NB4 (cell line): ENCODE measurements at regions not wholly inside any gene's neighbourhood (a gene's known extent, or its start where the extent isn't known, plus 50 kb on each side); places are given as distances from the start of the nearest gene placed in this dataset.

ENCODE experiments used
- DNase-seq: peaks from one replicate; pipeline ENCODE4 v3.0.0; 2010; ENCODE audit warnings: low read depth
- H3K4me3 ChIP-seq: one replicate; pipeline ENCODE4 v1.5.1; 2011; ENCODE audit warnings: mild to moderate bottlenecking, low read depth, low read length, moderate library complexity
- MYC ChIP-seq: IDR thresholded peaks from 2 replicates; pipeline ENCODE4 v1.6.1; 2011; ENCODE audit warnings: low read depth, low read length
- POLR2A ChIP-seq: IDR thresholded peaks from 2 replicates; pipeline ENCODE4 v1.6.1; 2011; ENCODE audit warnings: mild to moderate bottlenecking; ENCODE audit not compliant: insufficient read length; ENCODE audit errors: extremely low read depth
- TF ChIP-seq, protein P1 (sequence below): IDR thresholded peaks from one replicate; pipeline ENCODE4 v1.5.1; 2012; ENCODE audit warnings: low read depth, low read length
- TF ChIP-seq, protein P2 (sequence below): IDR thresholded peaks from 2 replicates; pipeline ENCODE4 v1.6.1; 2011; ENCODE audit warnings: low read depth, low read length

DNA sequence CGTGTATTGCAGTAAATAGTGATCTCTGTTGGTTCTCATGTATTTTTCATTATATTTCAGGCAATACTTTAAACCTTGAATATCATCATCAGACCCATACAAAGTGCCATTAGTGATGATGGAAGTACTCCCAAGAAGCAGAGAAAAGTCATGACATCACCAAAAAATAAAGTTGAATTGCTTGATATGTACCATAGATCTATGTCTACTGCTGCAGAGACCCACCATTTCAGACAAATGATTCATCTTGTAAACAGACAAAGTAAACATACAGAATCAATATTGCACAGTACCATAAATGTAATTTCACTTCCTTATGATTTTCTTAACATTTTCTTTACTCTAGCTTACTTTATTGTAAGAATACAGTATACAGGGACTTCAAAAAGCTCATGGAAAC is 347.8 kb downstream of the IPMK start:
- TF ChIP-seq, protein P1, sequence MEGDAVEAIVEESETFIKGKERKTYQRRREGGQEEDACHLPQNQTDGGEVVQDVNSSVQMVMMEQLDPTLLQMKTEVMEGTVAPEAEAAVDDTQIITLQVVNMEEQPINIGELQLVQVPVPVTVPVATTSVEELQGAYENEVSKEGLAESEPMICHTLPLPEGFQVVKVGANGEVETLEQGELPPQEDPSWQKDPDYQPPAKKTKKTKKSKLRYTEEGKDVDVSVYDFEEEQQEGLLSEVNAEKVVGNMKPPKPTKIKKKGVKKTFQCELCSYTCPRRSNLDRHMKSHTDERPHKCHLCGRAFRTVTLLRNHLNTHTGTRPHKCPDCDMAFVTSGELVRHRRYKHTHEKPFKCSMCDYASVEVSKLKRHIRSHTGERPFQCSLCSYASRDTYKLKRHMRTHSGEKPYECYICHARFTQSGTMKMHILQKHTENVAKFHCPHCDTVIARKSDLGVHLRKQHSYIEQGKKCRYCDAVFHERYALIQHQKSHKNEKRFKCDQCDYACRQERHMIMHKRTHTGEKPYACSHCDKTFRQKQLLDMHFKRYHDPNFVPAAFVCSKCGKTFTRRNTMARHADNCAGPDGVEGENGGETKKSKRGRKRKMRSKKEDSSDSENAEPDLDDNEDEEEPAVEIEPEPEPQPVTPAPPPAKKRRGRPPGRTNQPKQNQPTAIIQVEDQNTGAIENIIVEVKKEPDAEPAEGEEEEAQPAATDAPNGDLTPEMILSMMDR = no peak
- TF ChIP-seq MYC (no peak), POLR2A (no peak)
- TF ChIP-seq, protein P2, sequence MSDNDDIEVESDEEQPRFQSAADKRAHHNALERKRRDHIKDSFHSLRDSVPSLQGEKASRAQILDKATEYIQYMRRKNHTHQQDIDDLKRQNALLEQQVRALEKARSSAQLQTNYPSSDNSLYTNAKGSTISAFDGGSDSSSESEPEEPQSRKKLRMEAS = no peak
- no peak overlapping the region for H3K4me3 ChIP-seq
- DNase-seq = no peak

DNA sequence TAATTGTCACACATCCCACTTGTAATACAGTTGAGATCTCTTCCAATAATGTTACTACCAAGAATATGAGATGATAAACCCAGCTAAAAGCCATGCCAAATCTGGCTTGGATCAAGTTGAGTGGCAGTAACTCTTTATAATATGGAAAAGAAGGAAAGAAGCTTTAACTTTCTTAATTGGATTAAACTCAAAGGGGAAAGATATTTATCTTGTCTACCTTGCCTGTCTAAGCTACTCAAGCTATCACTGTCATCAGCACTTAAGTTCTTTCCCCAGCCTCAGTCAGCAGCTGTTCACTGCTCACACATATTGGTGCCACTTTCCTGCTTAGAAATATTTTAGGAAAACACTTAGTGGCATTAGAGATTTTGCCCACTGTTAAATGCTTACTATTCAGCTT is 350.7 kb downstream of the IPMK start:
- DNase-seq = no peak
- TF ChIP-seq, protein P2 = no peak
- no peak for TF ChIP-seq POLR2A
- TF ChIP-seq, protein P1 = no peak
- TF ChIP-seq MYC = no peak
- H3K4me3 ChIP-seq = no peak overlapping the region

DNA sequence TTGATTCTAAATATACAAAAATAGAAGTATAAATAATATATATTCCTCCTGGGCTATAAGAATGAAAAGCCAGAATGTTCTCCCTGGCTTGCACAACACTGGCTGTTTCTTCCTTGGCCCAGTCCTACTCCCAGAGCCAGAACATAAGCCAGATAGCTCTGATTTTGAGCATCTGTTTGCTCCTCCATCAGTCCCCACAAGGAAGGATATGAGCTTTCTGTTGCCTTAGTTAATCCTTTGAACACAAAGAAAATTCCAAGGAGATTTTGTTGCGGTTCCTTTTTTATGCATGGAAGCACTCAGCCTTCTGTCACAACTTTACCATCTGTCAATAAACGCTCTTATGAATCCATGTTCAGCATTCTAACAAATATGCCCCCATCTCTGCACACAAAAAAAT is 361.8 kb downstream of the IPMK start:
- DNase-seq = no peak
- TF ChIP-seq POLR2A (no peak), MYC (no peak)
- TF ChIP-seq, protein P2 = no peak
- TF ChIP-seq, protein P1 = no peak
- no peak overlapping the region for H3K4me3 ChIP-seq

DNA sequence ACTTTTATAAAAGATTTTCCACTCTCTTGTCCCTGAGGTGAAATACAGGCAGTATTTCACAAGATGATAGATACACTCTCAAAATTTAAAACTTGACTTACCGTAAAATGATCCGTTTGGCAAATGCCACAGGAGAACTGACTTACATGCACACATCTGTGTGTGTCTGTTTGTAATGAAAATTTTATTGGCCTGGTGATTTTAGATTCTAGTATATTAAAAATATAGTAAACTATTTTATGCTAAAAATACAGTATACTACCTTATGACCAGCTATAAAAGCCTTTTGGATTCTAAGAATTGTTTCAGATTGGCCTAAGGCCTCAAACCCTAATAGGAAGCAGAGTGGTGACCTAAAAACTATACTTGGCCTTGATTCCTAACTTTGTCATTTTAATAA is 362.7 kb downstream of the IPMK start:
- no peak for DNase-seq
- no peak for TF ChIP-seq MYC
- TF ChIP-seq, protein P1 = no peak
- TF ChIP-seq, protein P2 = no peak
- TF ChIP-seq POLR2A = no peak
- H3K4me3 ChIP-seq = no peak overlapping the region

DNA sequence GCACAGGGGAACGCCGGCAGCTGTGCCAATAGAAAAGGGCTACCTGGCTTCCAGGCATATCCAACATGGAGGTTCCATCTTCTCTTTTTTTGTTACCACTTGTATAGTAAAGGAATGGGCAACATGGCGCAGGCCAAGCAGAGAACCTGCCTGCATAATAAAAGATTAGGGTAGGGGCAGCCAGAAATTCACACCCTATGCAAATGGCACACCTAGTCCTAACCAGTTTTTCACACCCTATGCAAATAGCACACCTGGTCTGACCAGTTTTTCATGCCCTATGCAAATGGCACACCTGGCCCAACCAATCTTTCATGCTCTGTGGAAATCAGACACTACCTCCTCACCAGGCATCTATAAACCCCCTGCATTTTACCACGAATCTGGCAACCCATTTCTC is 369.5 kb downstream of the IPMK start:
- DNase-seq = no peak
- TF ChIP-seq, protein P2 = no peak

DNA sequence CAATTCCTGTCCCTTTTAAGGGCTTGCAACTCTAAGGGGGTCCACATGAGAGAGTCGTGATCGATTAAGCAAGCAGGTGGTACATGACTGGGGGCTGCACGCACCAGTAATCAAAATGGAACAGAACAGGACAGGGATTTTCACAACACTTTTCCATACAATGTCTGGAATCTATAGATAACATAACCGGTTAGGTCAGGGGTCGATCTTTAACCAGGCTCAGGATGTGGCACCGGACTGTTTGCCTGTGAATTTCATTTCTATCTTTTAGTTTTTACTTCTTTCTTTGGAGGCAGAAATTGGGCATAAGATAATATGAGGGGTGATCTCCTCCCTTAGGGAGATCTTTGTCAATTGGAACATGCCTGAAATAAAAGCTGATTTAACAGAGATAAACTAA is 370.1 kb downstream of the IPMK start:
- H3K4me3 ChIP-seq = no peak overlapping the region
- TF ChIP-seq, protein P2 = no peak
- TF ChIP-seq MYC (no peak), POLR2A (no peak)
- TF ChIP-seq, protein P1 = no peak
- no peak for DNase-seq

More for the DNA sequence above, 369.5 kb downstream of the IPMK start:
- H3K4me3 ChIP-seq = no peak overlapping the region
